Vagina (tissue), 2 donors: ENCODE measurements at regions not wholly inside any gene's neighbourhood (a gene's known extent, or its start where the extent isn't known, plus 50 kb on each side); places are given as distances from the start of the nearest gene placed in this dataset.

Source experiments
- POLR2A ChIP-seq, 2 donors: fragments of 450-650 bp; IDR thresholded peaks; one replicate each; pipeline ENCODE4 v1.6.1; 2017; ENCODE audit warnings: antibody characterized with exemption in 2 of 2, mild to moderate bottlenecking in 2 of 2, moderate library complexity in 2 of 2
- POLR2AphosphoS5 ChIP-seq, 2 donors: sonication (generic); formaldehyde crosslinking; IDR thresholded peaks; one replicate each; pipeline ENCODE4 v1.9.0; 2017; ENCODE audit warnings: antibody characterized with exemption in 2 of 2, mild to moderate bottlenecking in 2 of 2, low read depth in 1 of 2; ENCODE audit not compliant: insufficient read depth in 1 of 2

DNA sequence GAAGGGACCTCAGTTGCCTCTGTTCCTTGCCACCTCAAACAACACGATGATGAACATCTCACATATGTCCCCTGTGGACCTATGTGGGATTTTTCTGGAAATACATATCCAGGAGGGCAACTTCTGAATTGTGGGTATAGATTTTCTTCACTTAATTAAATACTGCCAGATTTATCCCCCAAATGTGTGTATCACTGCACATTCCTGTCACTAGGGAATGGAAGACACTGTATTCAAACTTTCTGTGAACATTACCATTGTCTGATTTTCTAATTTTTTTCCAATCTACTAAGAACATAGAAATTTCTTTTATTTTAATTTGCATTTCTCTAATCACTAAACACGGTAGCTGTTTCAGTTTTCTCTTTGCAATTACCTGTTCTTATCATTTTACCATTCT is 102.0 kb upstream of the MRPS22 start:
- TF ChIP-seq POLR2A (IDR thresholded peaks at IDR 0.05) (no peak), POLR2AphosphoS5 (IDR thresholded peaks at IDR 0.05; ENCODE audit: insufficient read depth in 1 of 2, low read depth in 1 of 2) (no peak)
